ENCODE measurements at regions not wholly inside any gene's neighbourhood (a gene's known extent, or its start where the extent isn't known, plus 50 kb on each side); places are given as distances from the start of the nearest gene placed in this dataset.

- no peak for TF ChIP-seq CTCF (IDR thresholded peaks at IDR 0.05; ENCODE audit: insufficient read depth, low read length, severe bottlenecking)
- H3K36me3 ChIP-seq (ENCODE audit: control insufficient read depth, insufficient read depth, low read length) = no peaks in the 10 kb centered on the region
- FAIRE-seq = no peak
- no peak overlapping the region for H3K4me3 ChIP-seq (ENCODE audit: low read depth, low read length)
- no peak for DNase-seq (ENCODE audit: low read depth)
- H3K27me3 ChIP-seq (ENCODE audit: control insufficient read depth, insufficient read depth, low read length) = no peaks in the 10 kb centered on the region
Measured at GRCh38 chr5:44881266-44881665, 72.5 kb downstream of the MRPS30 start.

GRCh38 chr5:44884036-44884435 is 75.3 kb downstream of the MRPS30 start:
- Histone ChIP-seq H3K36me3 (ENCODE audit: control insufficient read depth, insufficient read depth, low read length) (no peaks in the 10 kb centered on the region), H3K27me3 (ENCODE audit: control insufficient read depth, insufficient read depth, low read length) (no peaks in the 10 kb centered on the region), H3K4me3 (ENCODE audit: low read depth, low read length) (no peak overlapping the region)
- no peak for FAIRE-seq
- no peak for TF ChIP-seq CTCF (IDR thresholded peaks at IDR 0.05; ENCODE audit: insufficient read depth, low read length, severe bottlenecking)
- DNase-seq (ENCODE audit: low read depth) = no peak

- TF ChIP-seq CTCF (IDR thresholded peaks at IDR 0.05; ENCODE audit: insufficient read depth, low read length, severe bottlenecking) = no peak
- DNase-seq (ENCODE audit: low read depth) = peak; percentile 64
- Histone ChIP-seq H3K27me3 (ENCODE audit: control insufficient read depth, insufficient read depth, low read length) (no peaks in the 10 kb centered on the region), H3K36me3 (ENCODE audit: control insufficient read depth, insufficient read depth, low read length) (no peaks in the 10 kb centered on the region), H3K4me3 (ENCODE audit: low read depth, low read length) (no peak overlapping the region)
- no peak for FAIRE-seq
Measured at GRCh38 chr5:44885903-44886302, 77.2 kb downstream of the MRPS30 start.

GRCh38 chr5:44887722-44888121 is 79.0 kb downstream of the MRPS30 start:
- no peaks in the 10 kb centered on the region for H3K27me3 ChIP-seq (ENCODE audit: control insufficient read depth, insufficient read depth, low read length)
- DNase-seq (ENCODE audit: low read depth) (peak; percentile 5), FAIRE-seq (no peak)
- H3K4me3 ChIP-seq (ENCODE audit: low read depth, low read length) = no peak overlapping the region
- no peak for TF ChIP-seq CTCF (IDR thresholded peaks at IDR 0.05; ENCODE audit: insufficient read depth, low read length, severe bottlenecking)
- H3K36me3 ChIP-seq (ENCODE audit: control insufficient read depth, insufficient read depth, low read length) = no peaks in the 10 kb centered on the region

GRCh38 chr5:44888435-44888834 is 79.7 kb downstream of the MRPS30 start:
- FAIRE-seq (no peak), DNase-seq (ENCODE audit: low read depth) (no peak)
- Histone ChIP-seq H3K36me3 (ENCODE audit: control insufficient read depth, insufficient read depth, low read length) (no peaks in the 10 kb centered on the region), H3K27me3 (ENCODE audit: control insufficient read depth, insufficient read depth, low read length) (no peaks in the 10 kb centered on the region), H3K4me3 (ENCODE audit: low read depth, low read length) (no peak overlapping the region)
- TF ChIP-seq CTCF (IDR thresholded peaks at IDR 0.05; ENCODE audit: insufficient read depth, low read length, severe bottlenecking) = no peak

GRCh38 chr5:44891116-44891515 is 82.4 kb downstream of the MRPS30 start:
- no peak for TF ChIP-seq CTCF (IDR thresholded peaks at IDR 0.05; ENCODE audit: insufficient read depth, low read length, severe bottlenecking)
- no peak for FAIRE-seq
- H3K36me3 ChIP-seq (ENCODE audit: control insufficient read depth, insufficient read depth, low read length) = no peaks in the 10 kb centered on the region
- H3K27me3 ChIP-seq (ENCODE audit: control insufficient read depth, insufficient read depth, low read length) = no peaks in the 10 kb centered on the region
- DNase-seq (ENCODE audit: low read depth) = no peak
- no peak overlapping the region for H3K4me3 ChIP-seq (ENCODE audit: low read depth, low read length)

All from bronchial epithelial cell (primary cell).